ENCODE measurements at regions not wholly inside any gene's neighbourhood (a gene's known extent, or its start where the extent isn't known, plus 50 kb on each side); places are given as distances from the start of the nearest gene placed in this dataset.

DNA sequence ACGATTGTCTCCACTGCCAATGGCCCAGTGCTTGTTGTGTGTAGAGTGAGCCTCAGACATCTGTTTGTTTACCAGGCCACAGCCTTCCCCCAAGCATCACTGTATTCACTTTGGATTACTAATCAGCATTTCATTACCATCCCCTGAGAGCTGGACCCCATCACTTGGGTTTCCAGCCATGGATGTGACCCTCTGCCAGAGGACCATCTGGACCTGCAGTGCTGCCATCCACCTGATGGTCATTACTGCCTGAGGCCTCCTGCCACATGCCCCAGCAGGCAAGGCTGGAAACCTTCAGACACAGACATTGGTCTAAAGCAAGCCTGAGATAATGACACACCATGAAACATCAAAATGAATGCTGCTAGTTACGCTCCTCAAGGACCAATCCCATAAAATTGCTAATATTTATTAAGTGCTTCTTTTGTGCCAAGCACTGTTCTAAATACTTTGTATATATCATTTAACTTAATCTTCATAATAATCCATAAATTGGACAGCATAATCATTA lies 2096.3 kb upstream of the CELF4 start:
- Histone ChIP-seq H3K4me1 (ENCODE audit: insufficient read depth, low read length, poor library complexity, severe bottlenecking) (no peaks in the 10 kb centered on the region), H3K79me2 (ENCODE audit: insufficient read depth, low read depth, low read length) (no peaks in the 10 kb centered on the region), H3K27ac (ENCODE audit: low read depth, low read length, poor library complexity, severe bottlenecking) (no peak overlapping the region), H3K36me3 (ENCODE audit: insufficient read depth, low read length) (no peaks in the 10 kb centered on the region), H3K9me2 (ENCODE audit: insufficient read depth, low read length) (no peaks in the 10 kb centered on the region), H3K4me2 (ENCODE audit: low read length) (no peak overlapping the region), H4K20me1 (ENCODE audit: insufficient read depth, low read length) (no peaks in the 10 kb centered on the region), H3K4me3 (ENCODE audit: low read depth, low read length, poor library complexity, severe bottlenecking) (no peak overlapping the region), H3K9me3 (ENCODE audit: low read length) (no peaks in the 10 kb centered on the region), H2AFZ (ENCODE audit: low read length) (no peak overlapping the region)
- TF ChIP-seq, protein P1, sequence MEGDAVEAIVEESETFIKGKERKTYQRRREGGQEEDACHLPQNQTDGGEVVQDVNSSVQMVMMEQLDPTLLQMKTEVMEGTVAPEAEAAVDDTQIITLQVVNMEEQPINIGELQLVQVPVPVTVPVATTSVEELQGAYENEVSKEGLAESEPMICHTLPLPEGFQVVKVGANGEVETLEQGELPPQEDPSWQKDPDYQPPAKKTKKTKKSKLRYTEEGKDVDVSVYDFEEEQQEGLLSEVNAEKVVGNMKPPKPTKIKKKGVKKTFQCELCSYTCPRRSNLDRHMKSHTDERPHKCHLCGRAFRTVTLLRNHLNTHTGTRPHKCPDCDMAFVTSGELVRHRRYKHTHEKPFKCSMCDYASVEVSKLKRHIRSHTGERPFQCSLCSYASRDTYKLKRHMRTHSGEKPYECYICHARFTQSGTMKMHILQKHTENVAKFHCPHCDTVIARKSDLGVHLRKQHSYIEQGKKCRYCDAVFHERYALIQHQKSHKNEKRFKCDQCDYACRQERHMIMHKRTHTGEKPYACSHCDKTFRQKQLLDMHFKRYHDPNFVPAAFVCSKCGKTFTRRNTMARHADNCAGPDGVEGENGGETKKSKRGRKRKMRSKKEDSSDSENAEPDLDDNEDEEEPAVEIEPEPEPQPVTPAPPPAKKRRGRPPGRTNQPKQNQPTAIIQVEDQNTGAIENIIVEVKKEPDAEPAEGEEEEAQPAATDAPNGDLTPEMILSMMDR (conservative IDR thresholded peaks at IDR 0.05; ENCODE audit: low read length) = no peak
- TF ChIP-seq EZH2phosphoT487 (IDR thresholded peaks at IDR 0.05; ENCODE audit: borderline replicate concordance, low read depth, low read length) = no peak
- no peak for DNase-seq (ENCODE audit: low spot score)
- ChIA-PET POLR2A (no interaction called here), CTCF (ENCODE audit: unreplicated experiment) (no interaction called here)
- BruUV-seq (replicated peaks) = no TSS peak
- intact Hi-C loops (cut with micrococcal nuclease; ENCODE audit: unreplicated experiment) = no loop called here

DNA sequence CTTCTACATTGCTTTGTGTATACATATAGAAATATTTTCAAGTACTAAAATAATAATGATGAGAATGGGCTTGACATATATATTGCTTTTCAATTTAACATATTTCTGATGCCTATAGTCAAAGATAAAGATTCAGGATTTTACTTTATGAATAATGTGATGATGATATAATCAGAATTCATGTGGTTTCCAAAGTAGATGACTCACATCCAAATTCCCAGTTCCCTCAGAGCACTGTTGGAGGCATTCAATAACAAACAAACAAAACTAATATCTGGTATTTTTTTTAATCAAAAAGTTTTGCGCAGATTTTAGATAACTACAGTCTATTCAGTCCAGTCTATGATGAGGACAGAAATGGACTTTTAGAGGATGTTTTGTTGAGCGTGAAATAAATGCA lies 2094.5 kb upstream of the CELF4 start:
- Histone ChIP-seq H3K4me1 (ENCODE audit: insufficient read depth, low read length, poor library complexity, severe bottlenecking) (no peaks in the 10 kb centered on the region), H2AFZ (ENCODE audit: low read length) (no peak overlapping the region), H3K4me3 (ENCODE audit: low read depth, low read length, poor library complexity, severe bottlenecking) (no peak overlapping the region), H3K36me3 (ENCODE audit: insufficient read depth, low read length) (no peaks in the 10 kb centered on the region), H3K9me3 (ENCODE audit: low read length) (no peaks in the 10 kb centered on the region), H3K79me2 (ENCODE audit: insufficient read depth, low read depth, low read length) (no peaks in the 10 kb centered on the region), H3K27ac (ENCODE audit: low read depth, low read length, poor library complexity, severe bottlenecking) (no peak overlapping the region), H3K9me2 (ENCODE audit: insufficient read depth, low read length) (no peaks in the 10 kb centered on the region), H4K20me1 (ENCODE audit: insufficient read depth, low read length) (no peaks in the 10 kb centered on the region), H3K4me2 (ENCODE audit: low read length) (no peak overlapping the region)
- ChIA-PET CTCF (ENCODE audit: unreplicated experiment) (no interaction called here), POLR2A (no interaction called here)
- DNase-seq (ENCODE audit: low spot score) = no peak
- intact Hi-C loops (cut with micrococcal nuclease; ENCODE audit: unreplicated experiment) = no loop called here
- TF ChIP-seq, protein P1 (conservative IDR thresholded peaks at IDR 0.05; ENCODE audit: low read length) = no peak
- TF ChIP-seq EZH2phosphoT487 (IDR thresholded peaks at IDR 0.05; ENCODE audit: borderline replicate concordance, low read depth, low read length) = no peak
- BruUV-seq (replicated peaks) = no TSS peak

DNA sequence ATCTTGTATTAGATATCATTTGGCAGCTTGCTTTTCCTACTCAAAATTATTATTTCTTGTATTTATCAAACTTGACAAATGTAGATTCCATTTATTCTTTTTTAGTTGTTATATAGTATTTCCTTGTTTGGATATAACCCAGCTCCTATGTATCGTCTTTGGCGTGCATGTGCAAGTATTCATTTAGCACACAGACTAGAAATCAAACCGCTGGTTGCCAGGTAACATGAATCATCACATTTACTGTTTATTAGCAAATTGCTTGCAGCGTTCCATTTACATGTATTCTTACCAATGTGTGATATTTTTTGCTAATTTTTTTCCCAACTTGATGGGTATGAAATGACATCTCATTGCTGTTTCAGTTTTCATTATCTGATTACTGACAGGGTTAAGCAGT lies 2089.7 kb upstream of the CELF4 start:
- Histone ChIP-seq H3K4me2 (ENCODE audit: low read length) (no peak overlapping the region), H4K20me1 (ENCODE audit: insufficient read depth, low read length) (no peaks in the 10 kb centered on the region), H3K4me3 (ENCODE audit: low read depth, low read length, poor library complexity, severe bottlenecking) (no peak overlapping the region), H3K36me3 (ENCODE audit: insufficient read depth, low read length) (no peaks in the 10 kb centered on the region), H3K4me1 (ENCODE audit: insufficient read depth, low read length, poor library complexity, severe bottlenecking) (no peaks in the 10 kb centered on the region), H2AFZ (ENCODE audit: low read length) (no peak overlapping the region), H3K9me2 (ENCODE audit: insufficient read depth, low read length) (no peaks in the 10 kb centered on the region), H3K9me3 (ENCODE audit: low read length) (no peaks in the 10 kb centered on the region), H3K27ac (ENCODE audit: low read depth, low read length, poor library complexity, severe bottlenecking) (no peak overlapping the region), H3K79me2 (ENCODE audit: insufficient read depth, low read depth, low read length) (no peaks in the 10 kb centered on the region)
- ChIA-PET POLR2A (no interaction called here), CTCF (ENCODE audit: unreplicated experiment) (no interaction called here)
- intact Hi-C loops (cut with micrococcal nuclease; ENCODE audit: unreplicated experiment) = no loop called here
- BruUV-seq (replicated peaks) = no TSS peak
- TF ChIP-seq, protein P1 (conservative IDR thresholded peaks at IDR 0.05; ENCODE audit: low read length) = no peak
- no peak for TF ChIP-seq EZH2phosphoT487 (IDR thresholded peaks at IDR 0.05; ENCODE audit: borderline replicate concordance, low read depth, low read length)
- DNase-seq (ENCODE audit: low spot score) = no peak
